OCI-LY7 (cell line): ENCODE measurements at regions not wholly inside any gene's neighbourhood (a gene's known extent, or its start where the extent isn't known, plus 50 kb on each side); places are given as distances from the start of the nearest gene placed in this dataset.

Source experiments
- CTCF ChIP-seq: fragments of 200-600 bp; sonication (generic); conservative IDR thresholded peaks from 2 replicates; pipeline ENCODE4 v1.5.1; 2014; ENCODE audit warnings: mild to moderate bottlenecking, antibody characterized with exemption, low read length, moderate library complexity, mixed read lengths
- EZH2phosphoT487 ChIP-seq: fragments of 200-600 bp; sonication (generic); IDR thresholded peaks from 2 replicates; pipeline ENCODE4 v1.6.1; 2018; ENCODE audit warnings: low read depth, borderline replicate concordance, mild to moderate bottlenecking, mixed run types, antibody characterized with exemption, low read length, moderate library complexity, mixed read lengths

GRCh38 chrX:138294951-138295350, 416.6 kb downstream of the FGF13 start:
- TF ChIP-seq CTCF = no peak
- no peak for TF ChIP-seq EZH2phosphoT487
